HepG2 (cell line): ENCODE measurements at regions not wholly inside any gene's neighbourhood (a gene's known extent, or its start where the extent isn't known, plus 50 kb on each side); places are given as distances from the start of the nearest gene placed in this dataset.

Experiments
- ARID2 ChIP-seq: sonication (generic); formaldehyde crosslinking; IDR thresholded peaks from 2 replicates; pipeline ENCODE4 v1.8.1; 2022; ENCODE audit warnings: mild to moderate bottlenecking, missing genetic modification reagents, borderline replicate concordance
- CBX1 ChIP-seq: IDR thresholded peaks from one replicate; pipeline ENCODE4 v1.6.1; 2016; ENCODE audit warnings: antibody characterized with exemption, low read depth
- NFIC ChIP-seq: IDR thresholded peaks from 2 replicates; pipeline ENCODE4 v1.6.1; 2012; ENCODE audit warnings: mild to moderate bottlenecking, low read length, inconsistent platforms
- PAX8 ChIP-seq: sonication (generic); formaldehyde crosslinking; IDR thresholded peaks from 2 replicates; pipeline ENCODE4 v1.8.0; 2022; ENCODE audit warnings: mild to moderate bottlenecking, missing genetic modification reagents, borderline replicate concordance
- SATB2 ChIP-seq: sonication (generic); formaldehyde crosslinking; IDR thresholded peaks from 2 replicates; pipeline ENCODE4 v1.5.0; 2020; ENCODE audit warnings: missing genetic modification reagents
- ZBTB2 ChIP-seq: sonication (generic); formaldehyde crosslinking; IDR thresholded peaks from 2 replicates; pipeline ENCODE4 v1.8.0; 2022; ENCODE audit warnings: low read depth, missing genetic modification reagents
- ZNF337 ChIP-seq: sonication (generic); formaldehyde crosslinking; IDR thresholded peaks from 2 replicates; pipeline ENCODE4 v1.5.1; 2020; ENCODE audit warnings: missing genetic modification reagents, low read depth, mild to moderate bottlenecking, borderline replicate concordance

- TF ChIP-seq NFIC (no peak), ARID2 (CRISPR knock-in tag) (no peak), SATB2 (CRISPR knock-in tag) (no peak), ZBTB2 (CRISPR knock-in tag) (no peak), CBX1 (no peak), PAX8 (CRISPR knock-in tag) (no peak), ZNF337 (no peak)
Measured at GRCh38 chr3:104018541-104018940, 1348.2 kb upstream of the ALCAM start.
